Prostate gland (tissue), 2 donors: ENCODE measurements at regions not wholly inside any gene's neighbourhood (a gene's known extent, or its start where the extent isn't known, plus 50 kb on each side); places are given as distances from the start of the nearest gene placed in this dataset.

Source experiments
- POLR2A ChIP-seq: fragments of 450-650 bp; IDR thresholded peaks from one replicate; pipeline ENCODE4 v1.6.1; 2016; ENCODE audit warnings: antibody characterized with exemption, mild to moderate bottlenecking
- POLR2AphosphoS5 ChIP-seq: sonication (generic); formaldehyde crosslinking; IDR thresholded peaks from one replicate; pipeline ENCODE4 v1.6.1; 2017; ENCODE audit warnings: antibody characterized with exemption
- TF ChIP-seq, protein P1 (sequence below), 4 experiments: fragments of 200-600 bp in 2 of 4; fragments of 450-650 bp in 2 of 4; sonication (generic) in 2 of 4; IDR thresholded peaks; 1 replicate in 3 of 4; 2 replicates in 1 of 4; pipeline ENCODE4 v1.5.1; 2016 to 2019; ENCODE audit warnings: antibody characterized with exemption in 4 of 4, mild to moderate bottlenecking in 2 of 4, moderate library complexity in 2 of 4

DNA sequence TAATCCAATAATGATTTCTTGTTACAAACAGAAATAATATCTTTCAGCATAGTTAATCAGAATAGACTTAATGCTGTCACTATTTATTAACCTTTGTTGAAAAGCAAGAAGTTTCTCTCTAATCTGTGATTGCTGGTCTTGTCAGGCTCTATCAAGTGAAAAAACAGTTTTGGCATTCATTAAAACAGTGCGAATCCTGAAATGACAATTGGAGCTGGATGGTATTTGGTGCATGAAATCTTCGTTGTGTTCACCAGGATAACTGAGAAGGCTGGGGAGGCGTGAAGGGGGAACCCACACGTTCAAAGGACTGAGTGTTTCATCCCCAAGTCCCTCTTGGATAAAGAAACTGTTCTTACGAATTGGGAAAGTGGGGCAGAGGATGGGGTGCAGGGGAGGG, 190.2 kb upstream of the MYL2 start:
- TF ChIP-seq, protein P1, sequence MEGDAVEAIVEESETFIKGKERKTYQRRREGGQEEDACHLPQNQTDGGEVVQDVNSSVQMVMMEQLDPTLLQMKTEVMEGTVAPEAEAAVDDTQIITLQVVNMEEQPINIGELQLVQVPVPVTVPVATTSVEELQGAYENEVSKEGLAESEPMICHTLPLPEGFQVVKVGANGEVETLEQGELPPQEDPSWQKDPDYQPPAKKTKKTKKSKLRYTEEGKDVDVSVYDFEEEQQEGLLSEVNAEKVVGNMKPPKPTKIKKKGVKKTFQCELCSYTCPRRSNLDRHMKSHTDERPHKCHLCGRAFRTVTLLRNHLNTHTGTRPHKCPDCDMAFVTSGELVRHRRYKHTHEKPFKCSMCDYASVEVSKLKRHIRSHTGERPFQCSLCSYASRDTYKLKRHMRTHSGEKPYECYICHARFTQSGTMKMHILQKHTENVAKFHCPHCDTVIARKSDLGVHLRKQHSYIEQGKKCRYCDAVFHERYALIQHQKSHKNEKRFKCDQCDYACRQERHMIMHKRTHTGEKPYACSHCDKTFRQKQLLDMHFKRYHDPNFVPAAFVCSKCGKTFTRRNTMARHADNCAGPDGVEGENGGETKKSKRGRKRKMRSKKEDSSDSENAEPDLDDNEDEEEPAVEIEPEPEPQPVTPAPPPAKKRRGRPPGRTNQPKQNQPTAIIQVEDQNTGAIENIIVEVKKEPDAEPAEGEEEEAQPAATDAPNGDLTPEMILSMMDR (IDR thresholded peaks at IDR 0.05) = no peak
- TF ChIP-seq POLR2AphosphoS5 = no peak
- TF ChIP-seq POLR2A = no peak
